Body of pancreas (tissue), 4 donors: ENCODE measurements at regions not wholly inside any gene's neighbourhood (a gene's known extent, or its start where the extent isn't known, plus 50 kb on each side); places are given as distances from the start of the nearest gene placed in this dataset.

Source experiments
- ATAC-seq: fragments of 150-250 bp; one replicate; pipeline ENCODE4 v1.9.1; 2016
- DNase-seq, 4 donors: peaks; one replicate each; pipeline ENCODE4 v3.0.0-alpha.2; 2019
- H3K27ac ChIP-seq, 4 donors: fragments of 200-600 bp; sonication (generic); 1 replicate in 3 of 4; 2 replicates in 1 of 4; pipeline versions ENCODE4 v1.5.1 to v1.6.1; 2016 to 2019; ENCODE audit warnings: mild to moderate bottlenecking in 1 of 4, mixed read lengths in 1 of 4, moderate library complexity in 1 of 4
- H3K27me3 ChIP-seq, 2 donors: fragments of 200-600 bp; sonication (generic); one replicate each; pipeline ENCODE4 v1.6.0; 2016; ENCODE audit warnings: mild to moderate bottlenecking in 1 of 2
- H3K36me3 ChIP-seq, 2 donors: fragments of 200-600 bp; sonication (generic); replicated peaks in 1 of 2; 2 replicates each; pipeline ENCODE4 v1.5.1; 2016; ENCODE audit warnings: low read depth in 2 of 2; ENCODE audit not compliant: insufficient read depth in 1 of 2
- H3K4me1 ChIP-seq: fragments of 200-600 bp; sonication (generic); one replicate; pipeline ENCODE4 v1.6.0; 2016
- H3K4me3 ChIP-seq, 2 donors: fragments of 200-600 bp; sonication (generic); 1 replicate in 1 of 2; 2 replicates in 1 of 2; pipeline ENCODE4 v1.5.1; 2016 to 2019
- H3K9me3 ChIP-seq, 3 donors: fragments of 200-600 bp; sonication (generic); 1 replicate in 2 of 3; 2 replicates in 1 of 3; pipeline ENCODE4 v1.5.1; 2016
- CTCF ChIP-seq, 7 experiments: fragments of 450-650 bp in 4 of 7; fragments of 200-600 bp in 3 of 7; sonication (generic) in 3 of 7; IDR thresholded peaks; one replicate each; pipeline ENCODE4 v1.5.1; 2016 to 2019; ENCODE audit warnings: antibody characterized with exemption in 7 of 7
- POLR2A ChIP-seq, 3 donors: fragments of 450-650 bp; IDR thresholded peaks; one replicate each; pipeline ENCODE4 v1.6.1; 2016; ENCODE audit warnings: antibody characterized with exemption in 3 of 3, mild to moderate bottlenecking in 2 of 3
- WGBS, 2 donors: methylation state at CpG; one replicate each; pipeline ENCODE4 v1.1.5; 2017; 5-methylcytosine and 5-hydroxymethylcytosine counted together
- intact Hi-C: fragments of 100-400 bp; cut with DNase I; formaldehyde crosslinking; loops from one replicate; pipeline ENCODE4 v1.15.1; 2023

GRCh38 chr11:15764948-15765347 lies 591.4 kb downstream of the SOX6 start:
- no peak for TF ChIP-seq CTCF (IDR thresholded peaks at IDR 0.05)
- peak in 2 of 3 donors; percentile 26 to 30 for TF ChIP-seq POLR2A (IDR thresholded peaks at IDR 0.05)
- no peaks in the 10 kb centered on the region for H3K36me3 ChIP-seq
- H3K27me3 ChIP-seq, result no peaks in the 10 kb centered on the region
- peaks cover 33% of the 10 kb centered on the region for H3K4me1 ChIP-seq
- DNase-seq (peak in 3 of 4 donors; percentile 32 to 49 (median 48)), ATAC-seq (peak; percentile 62)
- intact Hi-C loops, result no loop called here
- peak overlapping the region; percentile 55 to 79 (median 63) for H3K27ac ChIP-seq
- 50 to 69% methylated on average over 1 of the region's 1 CpG for WGBS, 2 donors
- H3K9me3 ChIP-seq, result no peaks in the 10 kb centered on the region
- no peak overlapping the region for H3K4me3 ChIP-seq

GRCh38 chr11:15765530-15765929 lies 590.8 kb downstream of the SOX6 start:
- no peaks in the 10 kb centered on the region for H3K27me3 ChIP-seq
- intact Hi-C loops, result no loop called here
- H3K4me1 ChIP-seq, result peaks cover 39% of the 10 kb centered on the region
- TF ChIP-seq POLR2A (IDR thresholded peaks at IDR 0.05), result no peak
- no peak for TF ChIP-seq CTCF (IDR thresholded peaks at IDR 0.05)
- no peak overlapping the region for H3K4me3 ChIP-seq
- no peaks in the 10 kb centered on the region for H3K36me3 ChIP-seq
- DNase-seq, result no peak
- peak overlapping the region; percentile 55 to 79 (median 63) for H3K27ac ChIP-seq
- H3K9me3 ChIP-seq, result no peaks in the 10 kb centered on the region
- ATAC-seq, result no peak
- 83 to 89% methylated on average over 3 of the region's 3 CpGs for WGBS, 2 donors

DNA sequence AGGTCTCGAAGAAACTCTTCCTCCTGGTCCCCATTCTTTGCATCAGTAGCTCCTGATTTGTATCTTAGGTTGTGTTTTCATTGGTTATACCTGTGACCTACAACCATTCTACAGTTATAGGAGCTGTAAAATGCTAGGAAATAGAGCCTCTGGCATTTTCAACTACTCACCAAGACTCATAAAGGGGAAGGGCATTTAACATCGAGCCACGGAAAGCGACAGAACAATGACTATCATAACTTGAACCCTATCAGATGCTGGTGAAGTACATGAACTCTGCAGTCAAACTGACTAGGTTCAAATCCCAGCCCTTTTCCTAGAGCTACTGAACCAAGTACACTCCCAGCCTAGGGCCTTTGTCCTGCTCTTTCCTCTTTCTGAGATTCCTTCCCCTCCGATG lies 588.0 kb downstream of the SOX6 start:
- Histone ChIP-seq H3K27me3 (no peaks in the 10 kb centered on the region), H3K4me3 (no peak overlapping the region), H3K27ac (peak overlapping the region; percentile 63 to 82 (median 72)), H3K9me3 (no peaks in the 10 kb centered on the region), H3K4me1 (peaks cover 43% of the 10 kb centered on the region), H3K36me3 (no peaks in the 10 kb centered on the region)
- WGBS, 2 donors, result 94 to 99% methylated on average over 5 of the region's 5 CpGs
- no peak for DNase-seq
- intact Hi-C loops, result no loop called here
- no peak for ATAC-seq
- no peak for TF ChIP-seq POLR2A (IDR thresholded peaks at IDR 0.05)
- no peak for TF ChIP-seq CTCF (IDR thresholded peaks at IDR 0.05)

DNA sequence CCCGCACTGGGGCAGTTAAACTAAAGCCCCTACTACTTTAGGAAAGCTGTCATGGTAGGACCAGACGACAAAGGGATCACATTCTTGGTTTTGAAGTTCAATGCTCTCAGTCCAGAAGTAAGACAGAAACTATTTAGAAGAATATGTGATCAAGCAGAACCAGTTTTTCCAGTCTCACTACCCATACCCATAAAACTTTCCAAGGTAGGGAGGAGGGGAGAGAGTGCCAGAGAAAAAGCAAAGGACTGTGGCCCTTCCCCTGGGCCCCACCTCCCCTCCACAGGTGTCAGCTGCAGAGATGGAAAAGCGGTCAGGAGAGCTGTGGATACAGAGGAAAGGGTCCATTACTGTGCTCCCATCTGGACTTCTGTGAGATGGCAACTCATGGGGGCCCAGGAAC lies 587.1 kb downstream of the SOX6 start:
- Histone ChIP-seq H3K9me3 (no peaks in the 10 kb centered on the region), H3K36me3 (no peaks in the 10 kb centered on the region), H3K27me3 (no peaks in the 10 kb centered on the region), H3K4me1 (peaks cover 43% of the 10 kb centered on the region), H3K27ac (peak overlapping the region; percentile 63 to 82 (median 72)), H3K4me3 (no peak overlapping the region)
- intact Hi-C loops, result no loop called here
- peak; percentile 89 for ATAC-seq
- TF ChIP-seq CTCF (IDR thresholded peaks at IDR 0.05), result no peak
- TF ChIP-seq POLR2A (IDR thresholded peaks at IDR 0.05), result no peak
- 12 to 27% methylated on average over 3 of the region's 3 CpGs for WGBS, 2 donors
- peak; percentile 54 to 77 (median 70) for DNase-seq

GRCh38 chr11:15770798-15771414 lies 585.4 kb downstream of the SOX6 start:
- intact Hi-C loops, result no loop called here
- TF ChIP-seq CTCF (IDR thresholded peaks at IDR 0.05), result peak in 6 of 7 experiments; percentile 34 to 46 (median 41)
- TF ChIP-seq POLR2A (IDR thresholded peaks at IDR 0.05), result no peak
- DNase-seq (peak; percentile 46 to 65 (median 48)), ATAC-seq (no peak)
- peaks cover 55% of the 10 kb centered on the region for H3K4me1 ChIP-seq
- no peaks in the 10 kb centered on the region for H3K36me3 ChIP-seq
- H3K9me3 ChIP-seq, result no peaks in the 10 kb centered on the region
- no peaks in the 10 kb centered on the region for H3K27me3 ChIP-seq
- WGBS, 2 donors, result 95 to 100% methylated on average over 1 of the region's 1 CpG
- no peak overlapping the region for H3K4me3 ChIP-seq
- no peak overlapping the region for H3K27ac ChIP-seq
